ENCODE measurements at regions not wholly inside any gene's neighbourhood (a gene's known extent, or its start where the extent isn't known, plus 50 kb on each side); places are given as distances from the start of the nearest gene placed in this dataset.

DNA sequence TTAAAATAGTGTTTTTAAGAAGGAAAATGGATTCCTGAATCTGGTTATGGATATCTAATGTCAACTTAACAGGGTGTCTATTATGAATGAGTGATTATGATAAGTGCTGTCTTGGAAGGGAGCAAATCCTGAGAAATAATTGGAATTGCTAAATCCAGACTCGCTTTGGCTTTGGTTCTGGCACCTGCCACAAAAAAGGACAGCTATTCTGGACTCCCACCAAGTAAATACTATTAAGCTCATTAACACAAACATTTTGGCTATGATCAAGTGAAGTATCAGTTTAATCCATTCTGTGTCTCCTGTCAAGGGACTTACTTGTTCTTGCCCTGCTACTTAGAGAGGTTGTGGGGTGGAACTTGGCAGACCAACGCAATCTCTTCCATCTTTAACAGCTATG lies 403.7 kb downstream of the CENPC start:
- Histone ChIP-seq H3K9me3 (ENCODE audit: control insufficient read depth, insufficient read depth, low read depth, low read length) (no peaks in the 10 kb centered on the region), H3K4me2 (ENCODE audit: extremely low read depth, insufficient read depth, low read length) (no peak overlapping the region), H3K4me1 (ENCODE audit: control insufficient read depth, extremely low read depth, insufficient read depth, low read length) (no peaks in the 10 kb centered on the region), H4K20me1 (ENCODE audit: control insufficient read depth, extremely low read depth, insufficient read depth, low read length) (no peaks in the 10 kb centered on the region), H3K36me3 (ENCODE audit: control insufficient read depth, insufficient read depth, low read length) (no peaks in the 10 kb centered on the region), H3K79me2 (ENCODE audit: control insufficient read depth, insufficient read depth, low read length) (no peaks in the 10 kb centered on the region), H2AFZ (ENCODE audit: low read length) (no peak overlapping the region), H3K27me3 (ENCODE audit: control insufficient read depth, insufficient read depth, low read length) (no peaks in the 10 kb centered on the region), H3K9ac (ENCODE audit: insufficient read depth, low read length) (no peak overlapping the region), H3K27ac (ENCODE audit: insufficient read depth, low read length) (no peak overlapping the region), H3K4me3 (replicated peaks in 1 of 4; ENCODE audit: control extremely low read depth in 1 of 4, insufficient read depth in 1 of 4, low read depth in 3 of 4, low read length in 4 of 4) (no peak overlapping the region)
- no peak for TF ChIP-seq EZH2 (IDR thresholded peaks at IDR 0.05; ENCODE audit: low read length, missing control alignments)
- TF ChIP-seq, protein P1, sequence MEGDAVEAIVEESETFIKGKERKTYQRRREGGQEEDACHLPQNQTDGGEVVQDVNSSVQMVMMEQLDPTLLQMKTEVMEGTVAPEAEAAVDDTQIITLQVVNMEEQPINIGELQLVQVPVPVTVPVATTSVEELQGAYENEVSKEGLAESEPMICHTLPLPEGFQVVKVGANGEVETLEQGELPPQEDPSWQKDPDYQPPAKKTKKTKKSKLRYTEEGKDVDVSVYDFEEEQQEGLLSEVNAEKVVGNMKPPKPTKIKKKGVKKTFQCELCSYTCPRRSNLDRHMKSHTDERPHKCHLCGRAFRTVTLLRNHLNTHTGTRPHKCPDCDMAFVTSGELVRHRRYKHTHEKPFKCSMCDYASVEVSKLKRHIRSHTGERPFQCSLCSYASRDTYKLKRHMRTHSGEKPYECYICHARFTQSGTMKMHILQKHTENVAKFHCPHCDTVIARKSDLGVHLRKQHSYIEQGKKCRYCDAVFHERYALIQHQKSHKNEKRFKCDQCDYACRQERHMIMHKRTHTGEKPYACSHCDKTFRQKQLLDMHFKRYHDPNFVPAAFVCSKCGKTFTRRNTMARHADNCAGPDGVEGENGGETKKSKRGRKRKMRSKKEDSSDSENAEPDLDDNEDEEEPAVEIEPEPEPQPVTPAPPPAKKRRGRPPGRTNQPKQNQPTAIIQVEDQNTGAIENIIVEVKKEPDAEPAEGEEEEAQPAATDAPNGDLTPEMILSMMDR (conservative IDR thresholded peaks at IDR 0.05 in 1 of 2, IDR thresholded peaks at IDR 0.05 in 1 of 2; ENCODE audit: low read depth in 1 of 2, low read length in 2 of 2), result no peak
- DNase-seq (ENCODE audit: low read depth in 2 of 2), result no peak

DNA sequence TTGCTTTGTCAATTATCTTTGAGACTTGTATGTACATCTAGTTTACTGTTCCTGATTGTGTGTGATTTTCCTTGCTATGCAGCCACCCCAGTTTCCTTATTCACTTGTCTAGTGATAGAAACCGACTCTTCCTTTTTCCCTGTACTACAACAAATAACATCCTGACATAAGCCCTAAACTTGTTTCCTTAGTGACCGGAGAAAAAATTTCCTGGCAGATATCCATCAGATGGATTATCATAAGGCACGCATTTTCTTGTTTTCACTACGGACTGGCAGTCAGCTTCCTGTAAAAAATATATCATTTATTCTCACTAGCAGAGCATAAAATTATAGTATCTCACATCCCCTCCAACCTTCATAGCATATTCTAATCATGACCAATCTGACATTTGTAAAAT lies 410.7 kb downstream of the CENPC start:
- Histone ChIP-seq H3K27ac (ENCODE audit: insufficient read depth, low read length) (no peak overlapping the region), H3K9me3 (ENCODE audit: control insufficient read depth, insufficient read depth, low read depth, low read length) (no peaks in the 10 kb centered on the region), H3K4me2 (ENCODE audit: extremely low read depth, insufficient read depth, low read length) (no peak overlapping the region), H2AFZ (ENCODE audit: low read length) (no peak overlapping the region), H3K4me1 (ENCODE audit: control insufficient read depth, extremely low read depth, insufficient read depth, low read length) (no peaks in the 10 kb centered on the region), H3K4me3 (replicated peaks in 1 of 4; ENCODE audit: control extremely low read depth in 1 of 4, insufficient read depth in 1 of 4, low read depth in 3 of 4, low read length in 4 of 4) (no peak overlapping the region), H3K36me3 (ENCODE audit: control insufficient read depth, insufficient read depth, low read length) (no peaks in the 10 kb centered on the region), H3K27me3 (ENCODE audit: control insufficient read depth, insufficient read depth, low read length) (no peaks in the 10 kb centered on the region), H3K79me2 (ENCODE audit: control insufficient read depth, insufficient read depth, low read length) (no peaks in the 10 kb centered on the region), H3K9ac (ENCODE audit: insufficient read depth, low read length) (no peak overlapping the region), H4K20me1 (ENCODE audit: control insufficient read depth, extremely low read depth, insufficient read depth, low read length) (no peaks in the 10 kb centered on the region)
- no peak for TF ChIP-seq EZH2 (IDR thresholded peaks at IDR 0.05; ENCODE audit: low read length, missing control alignments)
- TF ChIP-seq, protein P1 (conservative IDR thresholded peaks at IDR 0.05 in 1 of 2, IDR thresholded peaks at IDR 0.05 in 1 of 2; ENCODE audit: low read depth in 1 of 2, low read length in 2 of 2), result no peak
- DNase-seq (ENCODE audit: low read depth in 2 of 2), result no peak

DNA sequence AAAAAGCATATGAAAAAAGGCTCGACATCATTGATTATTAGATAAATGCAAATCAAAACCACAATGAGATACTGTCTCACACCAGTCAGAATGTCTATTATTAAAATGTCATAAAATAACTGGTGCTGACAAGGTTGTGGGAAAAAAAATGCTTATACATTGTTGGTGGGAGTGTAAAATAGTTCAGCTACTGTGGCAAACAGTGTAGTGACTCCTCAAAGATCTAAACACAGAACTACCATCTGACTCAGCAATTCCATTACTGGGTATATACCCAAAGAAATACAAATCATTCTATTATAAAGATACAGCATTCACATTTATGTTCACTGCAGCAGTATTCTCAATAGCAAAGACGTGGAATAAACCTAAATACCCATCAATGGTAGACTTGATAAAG lies 412.1 kb downstream of the CENPC start:
- Histone ChIP-seq H3K27ac (ENCODE audit: insufficient read depth, low read length) (no peak overlapping the region), H3K9me3 (ENCODE audit: control insufficient read depth, insufficient read depth, low read depth, low read length) (no peaks in the 10 kb centered on the region), H3K4me3 (replicated peaks in 1 of 4; ENCODE audit: control extremely low read depth in 1 of 4, insufficient read depth in 1 of 4, low read depth in 3 of 4, low read length in 4 of 4) (no peak overlapping the region), H3K27me3 (ENCODE audit: control insufficient read depth, insufficient read depth, low read length) (no peaks in the 10 kb centered on the region), H3K4me1 (ENCODE audit: control insufficient read depth, extremely low read depth, insufficient read depth, low read length) (no peaks in the 10 kb centered on the region), H3K4me2 (ENCODE audit: extremely low read depth, insufficient read depth, low read length) (no peak overlapping the region), H3K36me3 (ENCODE audit: control insufficient read depth, insufficient read depth, low read length) (no peaks in the 10 kb centered on the region), H3K79me2 (ENCODE audit: control insufficient read depth, insufficient read depth, low read length) (no peaks in the 10 kb centered on the region), H3K9ac (ENCODE audit: insufficient read depth, low read length) (no peak overlapping the region), H4K20me1 (ENCODE audit: control insufficient read depth, extremely low read depth, insufficient read depth, low read length) (no peaks in the 10 kb centered on the region), H2AFZ (ENCODE audit: low read length) (no peak overlapping the region)
- no peak for TF ChIP-seq EZH2 (IDR thresholded peaks at IDR 0.05; ENCODE audit: low read length, missing control alignments)
- TF ChIP-seq, protein P1 (conservative IDR thresholded peaks at IDR 0.05 in 1 of 2, IDR thresholded peaks at IDR 0.05 in 1 of 2; ENCODE audit: low read depth in 1 of 2, low read length in 2 of 2), result no peak
- DNase-seq (ENCODE audit: low read depth in 2 of 2), result no peak
